DMS53 (cell line): ENCODE measurements at regions not wholly inside any gene's neighbourhood (a gene's known extent, or its start where the extent isn't known, plus 50 kb on each side); places are given as distances from the start of the nearest gene placed in this dataset.

Experiments used
- DNase-seq: peaks from one replicate; lab custom pipeline; 2025; lab: John Stamatoyannopoulos, UW

DNA sequence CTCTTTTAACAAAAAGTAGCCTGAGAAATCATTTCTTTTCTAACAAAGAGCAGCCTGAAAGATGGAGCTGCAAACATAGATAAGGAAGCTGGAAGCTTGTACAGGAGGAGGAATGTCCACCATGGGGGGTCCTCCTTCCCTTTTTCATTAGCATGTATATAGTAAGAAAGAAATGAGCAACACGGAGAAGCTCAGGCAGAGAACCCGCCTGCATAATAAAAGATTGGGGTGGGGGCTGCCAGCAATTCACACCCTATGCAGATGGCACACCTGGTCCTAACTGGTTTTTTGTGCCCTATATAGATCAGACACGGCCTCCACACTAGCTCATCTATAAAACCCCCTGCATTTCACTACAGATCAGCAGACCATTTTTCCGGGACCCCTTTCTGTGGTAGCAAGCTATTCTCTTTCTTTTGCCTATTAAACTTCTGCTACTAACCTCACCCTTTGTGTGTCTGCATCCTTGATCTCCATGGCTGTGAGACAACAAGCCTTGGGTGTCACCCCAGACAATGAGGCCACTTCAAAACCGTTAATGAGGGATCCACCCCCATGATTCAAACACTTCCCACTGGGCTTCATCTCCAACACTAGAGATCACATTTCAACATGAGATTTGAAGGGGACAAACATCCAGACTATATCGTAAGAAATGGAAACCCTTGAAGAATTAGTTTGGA, 167.5 kb upstream of the FREM2 start:
- DNase-seq = peak; percentile 5

- DNase-seq = no peak
Observed at GRCh38 chr13:38520041-38520440, 166.8 kb upstream of the FREM2 start.

GRCh38 chr13:38527140-38527539, 159.7 kb upstream of the FREM2 start:
- no peak for DNase-seq

DNA sequence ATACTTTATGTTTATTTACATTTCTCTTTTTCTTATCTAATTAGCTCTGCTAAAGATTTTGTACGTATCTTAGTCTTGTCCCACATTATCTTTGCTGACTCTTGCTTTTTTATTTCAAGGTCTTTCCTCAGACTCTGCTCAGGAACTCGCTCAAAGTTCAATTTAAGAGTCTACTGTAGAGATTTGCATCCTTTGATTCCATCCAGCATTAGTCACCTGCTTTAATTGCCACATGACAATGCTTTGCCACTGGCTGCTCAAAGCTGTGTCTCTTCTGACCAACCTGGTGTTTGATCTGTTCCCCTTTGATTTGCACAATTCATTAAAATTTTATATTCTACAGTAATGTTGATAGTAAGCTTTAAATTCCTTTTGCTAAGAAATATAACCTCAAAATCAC, 157.9 kb upstream of the FREM2 start:
- DNase-seq = no peak

GRCh38 chr13:38530492-38530891, 156.4 kb upstream of the FREM2 start:
- DNase-seq = peak; percentile 38

- DNase-seq = no peak
Observed at GRCh38 chr13:38535261-38535660, 151.6 kb upstream of the FREM2 start.

GRCh38 chr13:38537051-38537450, 149.8 kb upstream of the FREM2 start:
- no peak for DNase-seq

GRCh38 chr13:38538422-38538821, 148.5 kb upstream of the FREM2 start:
- DNase-seq = peak; percentile 42

DNA sequence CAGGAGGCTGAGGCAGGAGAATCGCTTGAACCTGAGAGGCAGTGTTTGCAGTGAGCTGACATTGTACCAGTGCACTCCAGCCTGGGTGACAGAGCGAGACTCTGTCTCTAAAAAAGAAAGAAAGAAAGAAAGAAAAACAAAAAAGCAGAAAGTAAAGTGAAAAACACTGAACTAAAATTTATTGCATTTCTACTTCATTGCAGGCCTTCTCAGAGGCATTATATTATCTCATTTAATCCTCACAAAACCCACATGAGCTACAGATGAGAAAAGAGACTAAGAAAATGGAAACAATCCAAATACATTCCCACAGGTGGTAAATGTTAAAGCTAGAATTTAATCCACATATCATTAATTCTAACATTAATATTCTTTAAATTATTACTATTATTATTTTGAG, 147.2 kb upstream of the FREM2 start:
- no peak for DNase-seq

GRCh38 chr13:38542601-38543000, 144.3 kb upstream of the FREM2 start:
- DNase-seq = no peak

DNA sequence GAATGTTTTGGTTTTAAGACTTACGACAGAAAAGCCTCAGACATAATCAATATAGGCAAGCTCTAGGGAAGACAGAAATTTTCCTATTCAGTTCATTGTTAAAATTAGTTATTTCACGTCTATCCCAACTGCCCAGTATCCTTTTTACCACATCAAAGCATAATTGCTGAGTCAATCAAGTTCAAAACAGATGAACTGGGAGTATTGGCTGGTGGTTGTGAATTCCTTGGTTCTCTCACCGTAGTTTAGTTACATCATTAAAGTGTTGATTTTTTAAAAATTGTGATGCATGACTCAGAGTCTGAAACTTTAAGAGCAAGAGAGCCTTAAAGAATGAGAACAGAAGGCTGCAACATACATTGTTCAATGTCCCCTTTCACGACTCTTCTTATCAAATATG, 143.3 kb upstream of the FREM2 start:
- DNase-seq = no peak

- DNase-seq = no peak
Observed at GRCh38 chr13:38563739-38564138, 123.1 kb upstream of the FREM2 start.

DNA sequence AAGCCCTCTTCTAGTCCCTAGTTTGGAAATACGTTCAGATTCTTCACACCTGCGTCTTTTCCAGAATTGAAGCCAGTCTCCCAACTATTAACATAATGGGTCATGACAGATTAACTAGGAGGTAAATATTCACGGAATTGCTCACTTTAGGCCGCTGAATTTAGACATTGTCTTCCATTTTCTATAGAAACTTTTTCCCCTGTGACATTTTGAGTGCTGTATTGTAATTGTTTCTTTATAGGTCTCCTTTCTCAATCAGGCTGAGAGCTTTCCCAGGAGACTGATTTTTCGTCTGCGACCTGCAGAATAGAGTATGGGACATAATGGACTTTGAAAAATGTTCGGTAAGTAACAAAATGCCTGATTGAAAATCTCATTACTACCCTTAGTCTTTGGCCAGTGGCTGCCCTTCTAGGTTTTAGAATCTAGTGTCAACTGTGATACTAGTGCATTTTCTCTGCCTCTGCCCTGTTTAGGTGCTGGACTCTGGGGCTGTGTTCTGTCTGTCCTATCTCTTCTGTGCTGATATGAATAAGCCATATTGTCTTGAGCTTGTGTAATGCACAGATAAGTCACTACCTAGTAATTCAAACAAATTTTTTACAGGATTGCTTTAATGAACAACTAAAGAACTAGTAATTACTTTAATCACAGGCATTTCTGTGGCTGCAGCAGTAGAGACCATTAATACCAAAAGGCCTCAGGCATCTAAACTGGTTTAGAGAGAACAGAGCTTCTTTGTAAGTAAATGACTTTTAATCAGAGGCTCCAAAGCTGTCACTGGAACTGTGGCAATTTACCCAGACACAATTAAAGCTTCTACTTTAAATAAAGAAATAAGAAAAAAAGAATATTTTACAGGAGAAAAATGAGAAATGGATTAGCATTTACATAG, 122.4 kb upstream of the FREM2 start:
- DNase-seq = no peak

- no peak for DNase-seq
Observed at GRCh38 chr13:38566023-38566422, 120.9 kb upstream of the FREM2 start.

- no peak for DNase-seq
Observed at GRCh38 chr13:38566519-38566918, 120.4 kb upstream of the FREM2 start.

DNA sequence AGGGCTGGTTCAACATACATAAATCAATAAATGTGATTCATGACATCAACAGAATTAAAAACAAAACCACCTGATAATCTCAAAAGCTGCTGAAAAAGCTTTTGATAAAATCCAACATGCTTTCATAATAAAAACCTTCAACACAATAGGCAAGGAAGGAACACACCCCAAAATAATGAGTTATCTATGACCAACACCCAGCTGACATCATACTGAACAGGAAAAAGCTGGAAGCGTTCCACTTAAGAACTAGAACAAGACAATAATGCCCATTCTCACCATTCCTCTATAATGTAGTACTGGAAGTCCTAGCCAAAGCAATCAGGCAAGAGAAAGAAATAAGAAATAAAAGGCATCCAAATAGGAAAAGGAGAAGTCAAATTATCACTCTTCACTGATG, 116.2 kb upstream of the FREM2 start:
- no peak for DNase-seq

- DNase-seq = no peak
Observed at GRCh38 chr13:38575427-38575826, 111.5 kb upstream of the FREM2 start.

DNA sequence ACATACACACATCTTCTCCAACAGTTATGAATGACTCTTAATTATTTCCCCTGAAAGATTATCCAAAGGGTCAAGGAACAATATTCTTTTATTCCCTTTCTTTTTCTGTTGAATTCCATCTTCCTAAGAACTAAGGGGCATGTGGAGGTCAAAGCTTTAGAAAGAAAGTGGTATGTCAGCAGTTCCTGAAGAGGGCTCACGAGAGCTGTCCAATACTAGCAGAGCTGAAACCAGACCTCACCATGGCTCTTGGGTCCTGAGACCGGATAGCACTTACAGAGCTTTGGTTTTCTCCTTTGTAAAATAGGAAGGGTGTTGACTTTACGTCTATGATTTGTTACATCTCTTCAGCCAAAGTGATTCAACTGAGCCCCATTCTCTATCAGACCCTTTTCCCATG, 109.8 kb upstream of the FREM2 start:
- no peak for DNase-seq

DNA sequence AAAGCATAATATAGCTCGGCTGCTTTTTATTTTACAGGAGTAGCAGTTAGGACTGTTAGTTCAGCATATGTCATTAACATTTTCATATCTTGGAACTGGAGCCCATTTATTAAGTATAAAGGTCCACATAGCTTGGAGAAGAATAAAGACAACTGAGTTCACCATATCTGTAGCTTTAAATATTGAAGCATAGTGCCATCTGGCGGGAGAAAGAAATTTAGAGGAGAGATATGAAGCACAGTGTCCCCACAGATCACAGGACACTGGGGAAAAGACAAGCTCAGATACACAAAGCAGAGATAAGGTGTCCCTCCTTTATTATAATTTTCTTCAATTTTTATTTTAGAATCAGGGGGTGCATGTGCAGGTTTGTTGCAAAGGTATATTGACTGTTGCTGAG, 104.7 kb upstream of the FREM2 start:
- peak; percentile 82 for DNase-seq

DNA sequence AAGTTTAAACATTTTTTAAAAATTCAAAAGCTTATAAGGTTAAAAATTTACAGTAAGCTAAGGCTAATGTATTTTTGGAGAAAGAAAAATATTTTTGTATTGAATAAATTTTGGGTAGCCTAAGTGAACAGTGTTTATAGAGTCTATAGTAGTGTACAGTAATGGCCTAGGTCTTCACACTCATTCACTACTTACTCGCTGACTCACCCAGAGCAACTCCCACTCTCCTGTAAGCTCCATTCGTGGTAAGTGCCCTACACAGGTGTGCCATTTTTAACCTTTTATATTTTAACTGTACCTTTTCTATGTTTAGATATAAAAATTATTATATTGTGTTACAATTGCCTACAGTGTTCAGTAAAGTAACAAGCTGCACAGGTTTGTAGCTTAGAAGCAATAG, 96.6 kb upstream of the FREM2 start:
- DNase-seq = peak; percentile 22

GRCh38 chr13:38590796-38591507, 95.9 kb upstream of the FREM2 start:
- peak; percentile 87 for DNase-seq

DNA sequence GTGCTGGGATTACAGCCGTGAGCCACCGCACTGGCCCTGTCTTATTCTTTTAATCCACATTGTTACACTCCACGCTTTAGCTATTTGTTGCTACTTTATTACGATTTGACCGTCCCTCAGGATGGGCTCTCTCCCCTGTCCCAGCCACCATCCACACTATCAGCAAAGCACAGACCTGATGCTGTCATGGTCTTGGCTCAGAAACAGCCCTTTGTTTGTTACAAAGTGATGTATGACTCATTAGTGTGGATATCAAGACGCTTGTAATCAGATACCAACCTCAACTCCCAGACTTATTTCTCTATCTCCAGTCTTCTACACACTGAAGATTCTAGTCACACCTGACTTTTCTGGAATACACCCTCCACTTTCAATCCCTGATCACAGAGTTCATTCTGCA, 84.6 kb upstream of the FREM2 start:
- DNase-seq = peak; percentile 56
